ENCODE measurements at regions not wholly inside any gene's neighbourhood (a gene's known extent, or its start where the extent isn't known, plus 50 kb on each side); places are given as distances from the start of the nearest gene placed in this dataset.

- no peak for DNase-seq
- no peak for TF ChIP-seq GATA1 (IDR thresholded peaks at IDR 0.05; ENCODE audit: low read depth, low read length)
- TF ChIP-seq POLR2A (IDR thresholded peaks at IDR 0.05; ENCODE audit: low read length), result no peak
Observed at GRCh38 chr9:109934136-109934856, 154.3 kb downstream of the PALM2AKAP2 start.

GRCh38 chr9:109934857-109935215 is 154.8 kb downstream of the PALM2AKAP2 start:
- DNase-seq, result no peak

GRCh38 chr9:109935406-109936087 is 155.5 kb downstream of the PALM2AKAP2 start:
- no peak for DNase-seq
- TF ChIP-seq GATA1 (IDR thresholded peaks at IDR 0.05; ENCODE audit: low read depth, low read length) (no peak), POLR2A (IDR thresholded peaks at IDR 0.05; ENCODE audit: low read length) (no peak)

More at GRCh38 chr9:109934857-109935215, 154.8 kb downstream of the PALM2AKAP2 start:
- TF ChIP-seq GATA1 (IDR thresholded peaks at IDR 0.05; ENCODE audit: low read depth, low read length) (no peak), POLR2A (IDR thresholded peaks at IDR 0.05; ENCODE audit: low read length) (no peak)

- no peak for TF ChIP-seq GATA1 (IDR thresholded peaks at IDR 0.05; ENCODE audit: low read depth, low read length)
- no peak for TF ChIP-seq POLR2A (IDR thresholded peaks at IDR 0.05; ENCODE audit: low read length)
- no peak for DNase-seq
Observed at GRCh38 chr9:109937861-109938453, 158.0 kb downstream of the PALM2AKAP2 start.

GRCh38 chr9:109939698-109940342 is 159.8 kb downstream of the PALM2AKAP2 start:
- TF ChIP-seq POLR2A (IDR thresholded peaks at IDR 0.05; ENCODE audit: low read length), result no peak
- TF ChIP-seq GATA1 (IDR thresholded peaks at IDR 0.05; ENCODE audit: low read depth, low read length), result no peak
- DNase-seq, result no peak

- DNase-seq, result no peak
- TF ChIP-seq GATA1 (IDR thresholded peaks at IDR 0.05; ENCODE audit: low read depth, low read length) (no peak), POLR2A (IDR thresholded peaks at IDR 0.05; ENCODE audit: low read length) (no peak)
Observed at GRCh38 chr9:109940561-109940960, 160.6 kb downstream of the PALM2AKAP2 start.

- no peak for DNase-seq
- TF ChIP-seq POLR2A (IDR thresholded peaks at IDR 0.05; ENCODE audit: low read length) (no peak), GATA1 (IDR thresholded peaks at IDR 0.05; ENCODE audit: low read depth, low read length) (no peak)
Observed at GRCh38 chr9:109941771-109942170, 161.8 kb downstream of the PALM2AKAP2 start.

- TF ChIP-seq GATA1 (IDR thresholded peaks at IDR 0.05; ENCODE audit: low read depth, low read length) (no peak), POLR2A (IDR thresholded peaks at IDR 0.05; ENCODE audit: low read length) (no peak)
- DNase-seq, result no peak
Observed at GRCh38 chr9:109945573-109945972, 165.6 kb downstream of the PALM2AKAP2 start.

GRCh38 chr9:109948453-109948852 is 168.5 kb downstream of the PALM2AKAP2 start:
- no peak for DNase-seq
- TF ChIP-seq GATA1 (IDR thresholded peaks at IDR 0.05; ENCODE audit: low read depth, low read length) (no peak), POLR2A (IDR thresholded peaks at IDR 0.05; ENCODE audit: low read length) (no peak)

- TF ChIP-seq POLR2A (IDR thresholded peaks at IDR 0.05; ENCODE audit: low read length) (no peak), GATA1 (IDR thresholded peaks at IDR 0.05; ENCODE audit: low read depth, low read length) (no peak)
Observed at GRCh38 chr9:109950710-109951443, 170.9 kb downstream of the PALM2AKAP2 start.

GRCh38 chr9:109953300-109953699 is 173.3 kb downstream of the PALM2AKAP2 start:
- DNase-seq, result no peak
- TF ChIP-seq POLR2A (IDR thresholded peaks at IDR 0.05; ENCODE audit: low read length), result no peak
- no peak for TF ChIP-seq GATA1 (IDR thresholded peaks at IDR 0.05; ENCODE audit: low read depth, low read length)

More at GRCh38 chr9:109950710-109951443, 170.9 kb downstream of the PALM2AKAP2 start:
- DNase-seq, result no peak

- no peak for TF ChIP-seq GATA1 (IDR thresholded peaks at IDR 0.05; ENCODE audit: low read depth, low read length)
- TF ChIP-seq POLR2A (IDR thresholded peaks at IDR 0.05; ENCODE audit: low read length), result no peak
- DNase-seq, result no peak
Observed at GRCh38 chr9:109953813-109954497, 174.0 kb downstream of the PALM2AKAP2 start.
